GM12878 (cell line): ENCODE measurements at regions not wholly inside any gene's neighbourhood (a gene's known extent, or its start where the extent isn't known, plus 50 kb on each side); places are given as distances from the start of the nearest gene placed in this dataset.

Source experiments
- BHLHE40 ChIP-seq, 2 experiments: fragments of 450-650 bp in 1 of 2; IDR thresholded peaks; 2 replicates each; pipeline ENCODE4 v1.6.1; 2011 to 2017; ENCODE audit warnings: low read depth in 2 of 2, borderline replicate concordance in 1 of 2, improper control_type of control experiment in 1 of 2, low read length in 1 of 2, mild to moderate bottlenecking in 1 of 2
- CEBPB ChIP-seq, 2 experiments: fragments of 150-350 bp in 1 of 2; IDR thresholded peaks; 2 replicates each; pipeline ENCODE4 v1.6.1; 2012 to 2014; ENCODE audit warnings: low read depth in 2 of 2, low read length in 2 of 2, borderline replicate concordance in 1 of 2, inconsistent platforms in 1 of 2
- CTCF ChIP-seq, 3 experiments: IDR thresholded peaks in 2 of 3; conservative IDR thresholded peaks in 1 of 3; 2 replicates each; pipeline ENCODE4 v1.5.1; 2011; ENCODE audit warnings: low read depth in 3 of 3, low read length in 3 of 3, mild to moderate bottlenecking in 3 of 3, control low read depth in 2 of 3, moderate library complexity in 2 of 3, inconsistent platforms in 1 of 3, mixed read lengths in 1 of 3; ENCODE audit not compliant: control insufficient read depth in 2 of 3, insufficient read depth in 1 of 3; ENCODE audit errors: extremely low read depth in 1 of 3
- EED ChIP-seq: sonication (generic); IDR thresholded peaks from 2 replicates; pipeline ENCODE4 v1.6.1; 2016; ENCODE audit warnings: antibody characterized with exemption, low read depth
- MTA3 ChIP-seq: IDR thresholded peaks from 2 replicates; pipeline ENCODE4 v1.6.1; 2012; ENCODE audit warnings: low read length, inconsistent platforms, borderline replicate concordance
- MXI1 ChIP-seq: fragments of 150-350 bp; IDR thresholded peaks from 2 replicates; pipeline ENCODE4 v1.6.1; 2011; ENCODE audit warnings: low read depth, mild to moderate bottlenecking, inconsistent platforms, low read length, improper control_type of control experiment
- POLR2A ChIP-seq: IDR thresholded peaks from 2 replicates; pipeline ENCODE4 v1.6.1; 2011; ENCODE audit warnings: low read depth, mild to moderate bottlenecking, low read length
- SMC3 ChIP-seq: IDR thresholded peaks from 2 replicates; pipeline ENCODE4 v1.6.1; 2011; ENCODE audit warnings: low read length, improper control_type of control experiment, borderline replicate concordance
- ZBTB40 ChIP-seq: fragments of 450-650 bp; IDR thresholded peaks from 2 replicates; pipeline ENCODE4 v1.6.1; 2016; ENCODE audit warnings: mild to moderate bottlenecking, moderate library complexity, borderline replicate concordance
- ZNF274 ChIP-seq: IDR thresholded peaks from one replicate; pipeline ENCODE4 v1.8.0; 2011; ENCODE audit not compliant: insufficient read length, insufficient read depth

- no peak for TF ChIP-seq SMC3
- no peak for TF ChIP-seq CTCF (IDR thresholded peaks at IDR 0.05 in 2 of 3, conservative IDR thresholded peaks at IDR 0.05 in 1 of 3; ENCODE audit: control insufficient read depth in 2 of 3, extremely low read depth in 1 of 3, insufficient read depth in 1 of 3, low read depth in 3 of 3, low read length in 3 of 3)
- no peak for TF ChIP-seq POLR2A
- TF ChIP-seq MTA3, result no peak
- no peak for TF ChIP-seq MXI1
- TF ChIP-seq EED, result no peak
- no peak for TF ChIP-seq ZBTB40
- no peak for TF ChIP-seq CEBPB (IDR thresholded peaks at IDR 0.05; ENCODE audit: borderline replicate concordance in 1 of 2, low read depth in 2 of 2, low read length in 2 of 2)
- no peak for TF ChIP-seq BHLHE40 (IDR thresholded peaks at IDR 0.05; ENCODE audit: borderline replicate concordance in 1 of 2, low read depth in 2 of 2, low read length in 1 of 2)
- TF ChIP-seq ZNF274, result no peak
Measured at GRCh38 chr17:65307961-65308316, 170.8 kb downstream of the RGS9 start.
